ENCODE measurements at regions not wholly inside any gene's neighbourhood (a gene's known extent, or its start where the extent isn't known, plus 50 kb on each side); places are given as distances from the start of the nearest gene placed in this dataset.

DNA sequence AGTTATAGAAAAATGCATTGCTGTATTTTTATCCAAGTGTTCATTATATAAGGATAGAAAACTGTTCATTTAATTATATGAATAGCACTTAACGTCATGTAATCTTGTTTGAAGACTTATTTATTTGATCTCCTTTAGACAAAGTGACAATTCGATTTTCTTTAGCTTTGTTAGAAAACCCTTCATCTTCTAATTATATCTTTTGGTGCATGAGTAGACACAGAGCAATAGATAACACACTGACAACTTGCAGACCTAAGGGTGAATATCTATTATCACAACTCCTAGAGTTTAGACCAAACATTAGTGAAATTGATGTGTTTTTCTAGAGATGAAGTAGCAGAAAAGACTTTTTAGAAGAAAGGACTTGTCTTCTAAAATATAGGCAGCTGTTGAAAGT lies 446.4 kb upstream of the SEMA6A start (continued):
- TF ChIP-seq REST (IDR thresholded peaks at IDR 0.05) = no peak

GRCh38 chr5:117013280-117013877 lies 438.8 kb upstream of the SEMA6A start:
- POLR2A ChIA-PET = no interaction called here
- CTCF ChIA-PET = no interaction called here
- ATAC-seq (no peak), FAIRE-seq (no peak), DNase-seq (ENCODE audit: low read depth in 1 of 2, low spot score in 1 of 2) (no peak)
- Histone ChIP-seq H3K4me2 (no peak overlapping the region), H3K27ac (no peak overlapping the region), H3K9me3 (no peaks in the 10 kb centered on the region), H3K4me1 (no peaks in the 10 kb centered on the region), H3K4me3 (no peak overlapping the region)
- TF ChIP-seq RFX5 (IDR thresholded peaks at IDR 0.05) (no peak), JUN (IDR thresholded peaks at IDR 0.05) (no peak), ESRRA (IDR thresholded peaks at IDR 0.05; ENCODE audit: borderline replicate concordance, low read length) (no peak), ZC3H11A (IDR thresholded peaks at IDR 0.05) (no peak), POLR2A (IDR thresholded peaks at IDR 0.05; ENCODE audit: low read length) (no peak), TFCP2L1 (CRISPR knock-in tag; IDR thresholded peaks at IDR 0.05) (no peak), BHLHE40 (IDR thresholded peaks at IDR 0.05; ENCODE audit: low read depth, low read length) (no peak), CEBPB (IDR thresholded peaks at IDR 0.05) (no peak), JUNB (IDR thresholded peaks at IDR 0.05) (no peak), NR3C1 (IDR thresholded peaks at IDR 0.05) (no peak), HEYL (CRISPR knock-in tag; IDR thresholded peaks at IDR 0.05) (no peak), KDM1A (IDR thresholded peaks at IDR 0.05; ENCODE audit: low read depth) (no peak), CHD2 (IDR thresholded peaks at IDR 0.05; ENCODE audit: low read length, partially characterized antibody) (no peak), RCOR1 (IDR thresholded peaks at IDR 0.05; ENCODE audit: low read depth, low read length) (no peak), PHF8 (IDR thresholded peaks at IDR 0.05; ENCODE audit: borderline replicate concordance, low read depth) (no peak), SMC3 (IDR thresholded peaks at IDR 0.05) (no peak), EHMT2 (IDR thresholded peaks at IDR 0.05; ENCODE audit: low read depth) (no peak)
- TF ChIP-seq, protein P1, sequence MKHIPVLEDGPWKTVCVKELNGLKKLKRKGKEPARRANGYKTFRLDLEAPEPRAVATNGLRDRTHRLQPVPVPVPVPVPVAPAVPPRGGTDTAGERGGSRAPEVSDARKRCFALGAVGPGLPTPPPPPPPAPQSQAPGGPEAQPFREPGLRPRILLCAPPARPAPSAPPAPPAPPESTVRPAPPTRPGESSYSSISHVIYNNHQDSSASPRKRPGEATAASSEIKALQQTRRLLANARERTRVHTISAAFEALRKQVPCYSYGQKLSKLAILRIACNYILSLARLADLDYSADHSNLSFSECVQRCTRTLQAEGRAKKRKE (CRISPR knock-in tag; IDR thresholded peaks at IDR 0.05; ENCODE audit: low read depth) = no peak
- TF ChIP-seq, protein P2, sequence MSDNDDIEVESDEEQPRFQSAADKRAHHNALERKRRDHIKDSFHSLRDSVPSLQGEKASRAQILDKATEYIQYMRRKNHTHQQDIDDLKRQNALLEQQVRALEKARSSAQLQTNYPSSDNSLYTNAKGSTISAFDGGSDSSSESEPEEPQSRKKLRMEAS (IDR thresholded peaks at IDR 0.05) = no peak
- TF ChIP-seq, protein P3, sequence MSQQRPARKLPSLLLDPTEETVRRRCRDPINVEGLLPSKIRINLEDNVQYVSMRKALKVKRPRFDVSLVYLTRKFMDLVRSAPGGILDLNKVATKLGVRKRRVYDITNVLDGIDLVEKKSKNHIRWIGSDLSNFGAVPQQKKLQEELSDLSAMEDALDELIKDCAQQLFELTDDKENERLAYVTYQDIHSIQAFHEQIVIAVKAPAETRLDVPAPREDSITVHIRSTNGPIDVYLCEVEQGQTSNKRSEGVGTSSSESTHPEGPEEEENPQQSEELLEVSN (IDR thresholded peaks at IDR 0.05; ENCODE audit: borderline replicate concordance, low read depth) = no peak
- 7% methylated on average over 5 of the region's 5 CpGs for WGBS (ENCODE audit: missing lambda C conversion rate)

GRCh38 chr5:117010574-117010973 lies 436.0 kb upstream of the SEMA6A start:
- TF ChIP-seq EHMT2 (IDR thresholded peaks at IDR 0.05; ENCODE audit: low read depth) = no peak
- TF ChIP-seq ZSCAN20 (CRISPR knock-in tag; IDR thresholded peaks at IDR 0.05) = no peak
- no peak for TF ChIP-seq JUNB (IDR thresholded peaks at IDR 0.05)
- no peak for TF ChIP-seq EP300 (IDR thresholded peaks at IDR 0.05)
- no peak for TF ChIP-seq HES2 (IDR thresholded peaks at IDR 0.05)
- no peak for TF ChIP-seq RARB (CRISPR knock-in tag; IDR thresholded peaks at IDR 0.05)
- TF ChIP-seq CHD2 (IDR thresholded peaks at IDR 0.05; ENCODE audit: low read length, partially characterized antibody) = no peak
- TF ChIP-seq CHD4 (IDR thresholded peaks at IDR 0.05; ENCODE audit: borderline replicate concordance) = no peak
- no peak for TF ChIP-seq SMC3 (IDR thresholded peaks at IDR 0.05)
- TF ChIP-seq MAZ (IDR thresholded peaks at IDR 0.05; ENCODE audit: borderline replicate concordance, low read depth, low read length) = no peak
- no peak for TF ChIP-seq HOXB5 (CRISPR knock-in tag; IDR thresholded peaks at IDR 0.05)
- H3K4me1 ChIP-seq = no peaks in the 10 kb centered on the region
- no peak for DNase-seq (ENCODE audit: low read depth in 1 of 2, low spot score in 1 of 2)
- H3K9me3 ChIP-seq = no peaks in the 10 kb centered on the region
- no peak for FAIRE-seq
- ChIA-PET CTCF (no interaction called here), POLR2A (no interaction called here)
- no peak overlapping the region for H3K27ac ChIP-seq
- no peak overlapping the region for H3K4me3 ChIP-seq
- no peak for ATAC-seq
- 0% methylated on average over 2 of the region's 2 CpGs for WGBS (ENCODE audit: missing lambda C conversion rate)
- no peak overlapping the region for H3K4me2 ChIP-seq
